T47D (cell line): ENCODE measurements at regions not wholly inside any gene's neighbourhood (a gene's known extent, or its start where the extent isn't known, plus 50 kb on each side); places are given as distances from the start of the nearest gene placed in this dataset.

Experiments used
- DNase-seq, 2 experiments: peaks; one replicate each; pipeline versions ENCODE4 v3.0.0 to v3.0.0-alpha.2; 2011 to 2012; ENCODE audit warnings: low read depth in 1 of 2, low spot score in 1 of 2
- JUND ChIP-seq: IDR thresholded peaks from 2 replicates; pipeline ENCODE4 v1.6.1; 2012; ENCODE audit warnings: low read depth
- in situ Hi-C: cut with HindIII; loops from 2 replicates; pipeline ENCODE4 v1.10.0; 2016; ENCODE audit warnings: low sequenced_read_pairs, low pct_unique_long_range_greater_than_20kb

GRCh38 chr18:51936115-51936514 is 403.9 kb upstream of the DCC start:
- no peak for TF ChIP-seq JUND
- in situ Hi-C loops, result no loop called here
- no peak for DNase-seq

- no peak for DNase-seq
- TF ChIP-seq JUND, result no peak
- in situ Hi-C loops, result no loop called here
Measured at GRCh38 chr18:51941999-51942398, 398.0 kb upstream of the DCC start.

- no peak for TF ChIP-seq JUND
- in situ Hi-C loops, result no loop called here
- DNase-seq, result no peak
Measured at GRCh38 chr18:51943281-51943680, 396.7 kb upstream of the DCC start.

- in situ Hi-C loops, result no loop called here
- no peak for TF ChIP-seq JUND
- DNase-seq, result no peak
Measured at GRCh38 chr18:51946946-51947345, 393.1 kb upstream of the DCC start.

GRCh38 chr18:51952844-51953243 is 387.2 kb upstream of the DCC start:
- no peak for TF ChIP-seq JUND
- DNase-seq, result no peak
- in situ Hi-C loops, result no loop called here

- DNase-seq, result no peak
- in situ Hi-C loops, result no loop called here
- no peak for TF ChIP-seq JUND
Measured at GRCh38 chr18:51953521-51953920, 386.5 kb upstream of the DCC start.

- in situ Hi-C loops, result no loop called here
- no peak for TF ChIP-seq JUND
- DNase-seq, result no peak
Measured at GRCh38 chr18:51955136-51955535, 384.9 kb upstream of the DCC start.

- no peak for DNase-seq
- in situ Hi-C loops, result no loop called here
- no peak for TF ChIP-seq JUND
Measured at GRCh38 chr18:51957001-51957400, 383.0 kb upstream of the DCC start.

- TF ChIP-seq JUND, result no peak
- DNase-seq, result no peak
- in situ Hi-C loops, result no loop called here
Measured at GRCh38 chr18:51980101-51980500, 359.9 kb upstream of the DCC start.

GRCh38 chr18:51988277-51988676 is 351.7 kb upstream of the DCC start:
- TF ChIP-seq JUND, result no peak
- DNase-seq, result no peak
- in situ Hi-C loops, result no loop called here

GRCh38 chr18:51997129-51997528 is 342.9 kb upstream of the DCC start:
- in situ Hi-C loops, result no loop called here
- TF ChIP-seq JUND, result no peak
- no peak for DNase-seq

GRCh38 chr18:51998066-51998465 is 341.9 kb upstream of the DCC start:
- in situ Hi-C loops, result no loop called here
- DNase-seq, result no peak
- no peak for TF ChIP-seq JUND

GRCh38 chr18:51998711-51999110 is 341.3 kb upstream of the DCC start:
- no peak for DNase-seq
- TF ChIP-seq JUND, result no peak
- in situ Hi-C loops, result no loop called here

- in situ Hi-C loops, result no loop called here
- DNase-seq, result no peak
- no peak for TF ChIP-seq JUND
Measured at GRCh38 chr18:51999351-51999750, 340.6 kb upstream of the DCC start.
